ENCODE measurements at regions not wholly inside any gene's neighbourhood (a gene's known extent, or its start where the extent isn't known, plus 50 kb on each side); places are given as distances from the start of the nearest gene placed in this dataset.

- DNase-seq, result no peak
These were observed 70.7 kb upstream of the VEPH1 start for GRCh38 chr3:157573780-157574378.

GRCh38 chr3:157573281-157573680 is 70.1 kb upstream of the VEPH1 start:
- no peak for DNase-seq

DNA sequence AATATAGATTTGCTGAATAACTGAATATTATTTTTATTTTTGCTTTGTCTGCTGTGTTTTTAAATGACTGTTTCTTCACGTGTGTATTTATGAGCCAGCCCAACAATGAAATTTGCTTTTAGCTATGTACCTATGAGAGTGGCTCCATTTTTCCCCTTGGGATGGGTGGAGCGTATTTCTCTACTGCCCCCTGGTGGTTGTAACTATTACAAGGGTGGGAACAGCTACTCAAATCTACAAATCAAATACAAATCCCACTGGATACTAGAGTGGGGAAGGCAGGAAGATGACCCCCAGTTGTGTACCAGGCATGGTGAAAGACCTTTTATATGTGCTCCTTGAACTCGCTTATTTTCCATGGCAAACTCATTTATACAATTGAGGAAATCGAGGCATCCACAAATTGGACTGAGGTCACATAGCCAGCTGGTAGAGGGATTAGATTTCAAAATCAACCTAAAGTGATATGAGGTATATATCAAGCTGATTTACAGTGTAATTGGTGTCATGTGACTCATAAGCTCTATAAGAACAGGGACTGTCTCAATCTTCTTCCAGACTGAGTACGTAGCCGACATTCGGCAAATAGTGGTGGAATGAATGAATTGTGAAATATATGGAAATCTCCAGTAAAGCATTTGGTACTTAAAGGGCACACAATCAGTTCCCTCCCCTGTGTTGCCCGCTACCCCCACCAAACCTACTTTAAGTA is 69.5 kb upstream of the VEPH1 start:
- DNase-seq, result peak; percentile 8

GRCh38 chr3:157566596-157566995 is 63.4 kb upstream of the VEPH1 start:
- no peak for DNase-seq

DNA sequence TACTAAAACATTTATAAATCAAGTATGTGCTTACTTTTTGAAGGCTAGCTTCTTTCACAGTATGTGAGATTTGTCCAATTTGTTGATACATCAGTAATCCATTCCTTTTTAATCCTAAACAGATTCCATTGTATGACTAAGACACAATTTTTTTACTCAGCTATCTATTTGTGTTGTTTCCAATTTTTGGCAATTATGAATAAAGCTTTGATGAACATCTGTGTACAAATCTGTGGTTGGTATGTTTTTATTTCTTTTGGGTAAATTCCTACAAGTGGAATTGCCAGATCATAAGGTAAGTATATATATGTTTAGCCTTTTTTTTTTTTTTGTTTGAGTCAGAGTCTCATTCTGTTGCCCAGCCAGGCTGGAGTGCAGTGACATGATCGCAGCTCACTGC is 56.2 kb upstream of the VEPH1 start:
- no peak for DNase-seq
